DND-41 (cell line): ENCODE measurements at regions not wholly inside any gene's neighbourhood (a gene's known extent, or its start where the extent isn't known, plus 50 kb on each side); places are given as distances from the start of the nearest gene placed in this dataset.
"Not testable (repeated sequence)": the region's sequence is repeated elsewhere in the genome, so short reads cannot be mapped to it uniquely, and the experiment has no call there.

Source experiments
- CTCF ChIP-seq: IDR thresholded peaks from 2 replicates; pipeline ENCODE4 v1.5.1; 2012; ENCODE audit warnings: borderline replicate concordance, low read length, moderate library complexity, mild to moderate bottlenecking; ENCODE audit not compliant: poor library complexity, severe bottlenecking; ENCODE audit errors: extremely low read depth
- EZH2 ChIP-seq: IDR thresholded peaks from 3 replicates; pipeline ENCODE4 v1.6.1; 2012; ENCODE audit warnings: borderline replicate concordance, low read depth, mild to moderate bottlenecking, moderate library complexity, low read length, inconsistent platforms; ENCODE audit not compliant: severe bottlenecking

DNA sequence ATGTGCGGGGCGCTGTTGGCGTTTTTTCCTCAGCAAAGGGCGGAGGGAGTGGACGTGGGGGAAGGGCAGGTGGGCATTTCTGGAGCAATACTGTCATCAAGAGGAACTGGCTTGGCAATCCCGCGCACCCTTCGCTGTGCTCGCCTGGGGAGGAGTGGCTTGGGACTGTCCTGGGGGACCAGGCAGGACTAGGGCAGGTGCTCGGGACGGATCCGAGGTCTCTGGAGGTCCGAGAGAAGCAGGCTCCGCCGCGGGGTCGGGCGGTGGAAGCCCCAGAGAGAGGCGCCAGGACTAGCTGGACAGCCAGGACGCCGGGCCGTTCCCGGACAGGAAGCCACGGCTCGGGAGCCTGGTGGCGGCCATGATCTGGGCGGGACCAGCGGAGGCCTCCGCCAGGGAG is 282.5 kb upstream of the AGTR2 start:
- not testable (repeated sequence) for TF ChIP-seq CTCF, EZH2
